Large intestine (tissue), 3 donors: ENCODE measurements at regions not wholly inside any gene's neighbourhood (a gene's known extent, or its start where the extent isn't known, plus 50 kb on each side); places are given as distances from the start of the nearest gene placed in this dataset.

Experiments
- DNase-seq, 2 donors: peaks; one replicate each; pipeline versions ENCODE4 v3.0.0 to v3.0.0-alpha.2; 2013
- H3K27ac ChIP-seq: one replicate; pipeline ENCODE4 v1.5.1; 2013; ENCODE audit warnings: low read length
- H3K27me3 ChIP-seq: 2 replicates; pipeline ENCODE4 v1.6.1; 2013; ENCODE audit warnings: low read length; ENCODE audit not compliant: control insufficient read depth, insufficient read depth
- H3K36me3 ChIP-seq: 2 replicates; pipeline ENCODE4 v1.6.1; 2013; ENCODE audit warnings: low read length; ENCODE audit not compliant: control insufficient read depth, insufficient read depth
- H3K4me1 ChIP-seq: one replicate; pipeline ENCODE4 v1.6.1; 2013; ENCODE audit warnings: low read length; ENCODE audit not compliant: control insufficient read depth, insufficient read depth
- H3K4me3 ChIP-seq: one replicate; pipeline ENCODE4 v1.5.1; 2013; ENCODE audit warnings: low read length
- H3K9me3 ChIP-seq: one replicate; pipeline ENCODE4 v1.6.1; 2013; ENCODE audit warnings: mild to moderate bottlenecking, low read depth, low read length, moderate library complexity; ENCODE audit not compliant: control insufficient read depth
- WGBS: methylation state at CpG from one replicate; pipeline ENCODE4 v1.1.5; 2013; ENCODE audit warnings: low lambda C conversion rate; ENCODE audit not compliant: insufficient coverage; 5-methylcytosine and 5-hydroxymethylcytosine counted together

DNA sequence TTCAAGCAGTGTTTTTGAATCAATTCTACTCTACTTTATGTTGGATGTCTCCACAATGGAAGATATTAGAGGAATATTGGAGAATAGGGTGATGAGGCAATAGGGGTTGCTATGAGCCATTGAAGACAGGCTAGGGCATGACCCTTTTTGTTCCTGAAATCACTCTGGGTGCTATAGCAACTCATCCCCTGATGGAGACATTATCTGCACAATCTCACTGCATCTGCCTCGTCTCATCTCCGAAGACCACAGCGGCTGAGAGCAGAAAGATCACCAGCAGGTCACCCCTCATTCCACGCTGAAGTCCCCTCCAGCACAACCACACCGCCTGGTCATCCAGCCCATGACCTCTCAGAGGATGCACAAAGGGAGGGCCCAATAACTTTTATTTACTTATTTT, 150.4 kb upstream of the TMEM132C start:
- DNase-seq = no peak
- Histone ChIP-seq H3K4me3 (no peak overlapping the region), H3K27me3 (no peaks in the 10 kb centered on the region), H3K27ac (no peak overlapping the region), H3K9me3 (no peaks in the 10 kb centered on the region), H3K36me3 (no peaks in the 10 kb centered on the region), H3K4me1 (no peaks in the 10 kb centered on the region)
- WGBS = no CpG with 5 or more reads among the region's 5 CpGs

DNA sequence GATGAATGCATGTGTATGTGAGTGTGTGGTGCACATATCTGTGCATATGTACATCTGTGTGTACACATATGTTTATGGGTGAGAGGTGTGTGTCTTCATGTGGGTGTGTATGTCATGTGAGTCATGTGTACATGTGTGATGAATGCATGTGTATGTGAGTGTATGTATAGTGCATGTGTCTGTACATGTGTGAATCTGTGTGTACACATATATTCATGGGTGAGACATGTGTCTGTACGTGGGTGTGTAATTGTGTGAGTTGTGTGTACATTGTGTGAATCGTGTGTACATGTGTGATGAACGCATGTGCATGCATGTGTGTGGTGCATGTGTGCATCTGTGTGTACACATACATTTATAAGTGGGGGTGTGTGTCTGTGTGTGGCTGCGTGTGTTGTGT, 146.9 kb upstream of the TMEM132C start:
- no CpG with 5 or more reads among the region's 4 CpGs for WGBS
- DNase-seq = no peak
- Histone ChIP-seq H3K4me3 (no peak overlapping the region), H3K27me3 (no peaks in the 10 kb centered on the region), H3K27ac (no peak overlapping the region), H3K4me1 (no peaks in the 10 kb centered on the region), H3K9me3 (no peaks in the 10 kb centered on the region), H3K36me3 (no peaks in the 10 kb centered on the region)

DNA sequence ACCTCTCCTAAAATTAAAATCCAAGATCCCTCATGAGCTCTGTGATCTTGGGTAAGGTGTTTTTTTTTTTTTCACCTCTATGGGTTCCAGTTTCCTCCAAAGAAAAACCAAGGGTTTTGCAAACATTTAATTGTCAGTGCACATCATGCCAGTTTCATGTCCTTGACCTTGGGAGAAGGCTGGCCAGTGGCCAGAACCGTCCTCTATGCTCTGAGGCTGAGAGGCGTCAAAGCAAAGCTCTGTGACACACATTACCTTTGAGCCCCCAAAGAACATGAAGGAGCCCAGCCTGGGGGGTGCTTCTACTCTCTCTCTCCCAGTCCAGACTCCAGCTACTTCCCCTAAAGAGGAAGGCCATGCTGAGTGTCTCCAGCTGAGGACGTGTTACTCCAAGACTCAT, 145.5 kb upstream of the TMEM132C start:
- no peaks in the 10 kb centered on the region for H3K4me1 ChIP-seq
- DNase-seq = no peak
- WGBS = no CpG with 5 or more reads among the region's 3 CpGs
- no peaks in the 10 kb centered on the region for H3K9me3 ChIP-seq
- no peaks in the 10 kb centered on the region for H3K27me3 ChIP-seq
- H3K36me3 ChIP-seq = no peaks in the 10 kb centered on the region
- H3K27ac ChIP-seq = no peak overlapping the region
- H3K4me3 ChIP-seq = no peak overlapping the region

DNA sequence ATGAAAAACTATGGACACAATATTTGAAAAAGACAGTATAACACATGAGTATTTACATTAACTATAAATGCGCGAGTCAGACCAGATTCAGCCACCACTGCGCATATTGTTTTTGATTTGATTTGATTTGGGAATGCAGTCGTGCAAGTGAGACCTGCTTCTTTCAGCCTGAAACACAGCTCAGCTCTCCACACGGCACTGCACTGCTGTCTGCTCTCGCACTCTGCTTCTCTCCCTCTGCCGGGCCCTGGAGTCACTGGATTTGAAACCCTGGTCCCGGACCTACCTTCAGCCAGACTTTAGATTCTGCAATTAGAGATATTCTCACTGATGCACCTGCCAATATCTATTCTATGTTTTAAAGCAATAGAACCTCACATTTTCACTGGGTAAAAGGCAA, 143.9 kb upstream of the TMEM132C start:
- Histone ChIP-seq H3K27ac (no peak overlapping the region), H3K4me3 (no peak overlapping the region), H3K36me3 (no peaks in the 10 kb centered on the region), H3K9me3 (no peaks in the 10 kb centered on the region), H3K4me1 (no peaks in the 10 kb centered on the region), H3K27me3 (no peaks in the 10 kb centered on the region)
- WGBS = no CpG with 5 or more reads among the region's 8 CpGs
- DNase-seq = no peak

DNA sequence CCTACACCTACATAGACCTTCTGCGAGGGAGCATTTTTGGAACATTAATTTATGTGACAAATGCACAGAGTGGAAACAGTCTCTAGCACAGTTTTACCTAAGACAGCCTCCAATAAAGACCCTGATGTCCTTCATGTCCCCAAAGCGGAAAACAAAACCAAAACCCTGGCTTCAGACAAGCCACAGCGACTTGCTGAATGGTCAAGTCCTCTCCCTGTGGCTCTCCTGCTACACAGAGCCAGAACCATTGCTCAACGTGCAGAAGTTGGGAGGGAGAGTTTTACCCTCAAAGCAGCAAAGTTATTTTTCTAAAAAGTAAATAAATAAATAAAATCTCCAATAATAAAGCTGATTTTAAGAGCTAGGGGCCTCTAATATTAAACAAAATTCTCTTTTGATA, 135.0 kb upstream of the TMEM132C start:
- DNase-seq = no peak
- Histone ChIP-seq H3K27ac (no peak overlapping the region), H3K9me3 (no peaks in the 10 kb centered on the region), H3K4me3 (no peak overlapping the region), H3K36me3 (no peaks in the 10 kb centered on the region), H3K4me1 (no peaks in the 10 kb centered on the region), H3K27me3 (no peaks in the 10 kb centered on the region)
- WGBS = 86% methylated on average over 1 of the region's 4 CpGs

GRCh38 chr12:128133321-128134073, 133.5 kb upstream of the TMEM132C start:
- no CpG with 5 or more reads among the region's 7 CpGs for WGBS
- DNase-seq = no peak

DNA sequence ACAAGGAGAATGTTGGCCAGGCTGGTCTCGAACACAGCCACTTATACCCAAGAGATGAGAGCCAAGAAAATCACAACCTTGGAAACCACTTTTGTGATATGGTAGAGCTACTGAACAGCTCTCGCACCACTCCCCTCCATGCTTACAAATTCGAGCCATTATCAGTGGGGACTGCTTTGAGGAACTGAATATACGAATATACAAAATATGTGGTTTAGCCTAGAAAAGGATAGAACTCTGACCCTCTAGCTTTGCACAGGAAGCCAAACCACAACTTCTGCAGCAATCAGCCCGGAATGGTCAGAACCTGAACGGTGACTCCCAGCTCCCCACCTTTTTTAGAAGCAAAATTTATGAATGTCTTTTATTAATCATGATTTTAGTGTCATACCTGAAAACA, 129.8 kb upstream of the TMEM132C start:
- no CpG with 5 or more reads among the region's 6 CpGs for WGBS
- Histone ChIP-seq H3K27me3 (no peaks in the 10 kb centered on the region), H3K4me1 (no peaks in the 10 kb centered on the region)

More at GRCh38 chr12:128133321-128134073, 133.5 kb upstream of the TMEM132C start:
- H3K27ac ChIP-seq = no peak overlapping the region
- H3K9me3 ChIP-seq = no peaks in the 10 kb centered on the region
- no peak overlapping the region for H3K4me3 ChIP-seq
- no peaks in the 10 kb centered on the region for H3K36me3 ChIP-seq
- H3K4me1 ChIP-seq = no peaks in the 10 kb centered on the region
- H3K27me3 ChIP-seq = no peaks in the 10 kb centered on the region

DNA sequence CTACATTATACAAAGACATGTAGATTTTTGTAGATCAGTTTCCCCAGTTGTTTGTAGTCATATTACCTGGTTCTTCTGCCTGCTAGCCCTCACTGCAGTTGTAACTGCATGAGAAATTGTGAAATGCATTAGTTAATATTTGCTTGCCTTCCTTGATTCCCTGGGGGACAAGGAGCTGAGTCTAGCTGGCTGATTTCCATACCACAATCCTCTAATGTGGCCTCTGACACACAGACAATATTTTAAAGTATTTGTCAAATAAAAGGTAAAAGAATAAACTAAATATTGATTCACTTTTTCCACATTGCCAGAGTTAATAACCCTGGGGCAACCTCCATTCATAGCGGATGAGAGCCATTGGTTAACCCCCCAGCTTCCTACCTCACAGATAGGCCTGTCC, 128.8 kb upstream of the TMEM132C start:
- no peak for DNase-seq
- no CpG with 5 or more reads among the region's 1 CpG for WGBS
- Histone ChIP-seq H3K4me3 (no peak overlapping the region), H3K27ac (no peak overlapping the region), H3K27me3 (no peaks in the 10 kb centered on the region), H3K4me1 (no peaks in the 10 kb centered on the region), H3K36me3 (no peaks in the 10 kb centered on the region), H3K9me3 (no peaks in the 10 kb centered on the region)

More for the DNA sequence above, 129.8 kb upstream of the TMEM132C start:
- DNase-seq = no peak
- no peaks in the 10 kb centered on the region for H3K9me3 ChIP-seq
- H3K36me3 ChIP-seq = no peaks in the 10 kb centered on the region
- H3K4me3 ChIP-seq = no peak overlapping the region
- H3K27ac ChIP-seq = no peak overlapping the region

DNA sequence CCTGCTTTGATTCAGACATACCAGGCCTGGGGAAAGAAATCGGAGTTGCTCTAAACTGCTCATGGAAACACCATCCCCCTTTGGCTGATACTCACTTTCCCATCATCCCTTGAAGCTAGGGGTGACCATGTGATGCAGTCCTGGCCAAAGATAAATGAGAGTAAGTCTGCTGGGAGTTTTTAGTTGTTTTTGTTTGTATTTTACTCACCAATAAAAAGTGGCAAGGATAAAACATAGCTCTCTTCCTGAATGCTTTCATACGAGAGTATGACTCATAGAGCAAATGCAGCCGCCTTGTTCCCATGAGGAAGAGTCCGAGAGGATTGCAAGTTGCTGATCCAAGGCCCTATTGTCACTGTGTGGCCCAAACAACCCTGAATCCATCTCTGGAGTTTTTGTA, 126.4 kb upstream of the TMEM132C start:
- no peaks in the 10 kb centered on the region for H3K9me3 ChIP-seq
- H3K36me3 ChIP-seq = no peaks in the 10 kb centered on the region
- no peak overlapping the region for H3K27ac ChIP-seq
- H3K4me3 ChIP-seq = no peak overlapping the region
- no peaks in the 10 kb centered on the region for H3K27me3 ChIP-seq
- H3K4me1 ChIP-seq = no peaks in the 10 kb centered on the region
- WGBS = no CpG with 5 or more reads among the region's 4 CpGs
- DNase-seq = no peak

DNA sequence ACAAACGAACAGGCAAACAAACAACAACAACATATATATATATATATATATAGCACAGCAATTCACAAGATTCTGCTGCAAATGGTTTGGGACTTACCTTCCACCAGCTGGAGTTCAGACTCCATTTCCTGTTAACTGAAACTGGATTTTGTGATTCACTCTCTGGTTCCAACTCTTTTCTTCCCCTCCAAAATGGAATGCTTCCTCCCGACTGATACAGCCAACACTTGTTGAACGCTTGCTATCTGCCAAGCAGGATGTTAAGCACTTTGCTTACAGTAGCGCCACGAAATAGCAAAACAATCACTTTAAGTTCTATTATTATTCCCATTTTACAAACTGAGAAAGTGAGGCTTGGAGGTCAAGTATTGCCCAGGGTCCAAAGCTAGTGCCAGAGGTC, 116.0 kb upstream of the TMEM132C start:
- Histone ChIP-seq H3K27ac (no peak overlapping the region), H3K4me1 (no peaks in the 10 kb centered on the region), H3K36me3 (no peaks in the 10 kb centered on the region), H3K9me3 (no peaks in the 10 kb centered on the region), H3K27me3 (no peaks in the 10 kb centered on the region), H3K4me3 (no peak overlapping the region)
- no peak for DNase-seq
- WGBS = 73% methylated on average over 3 of the region's 5 CpGs

DNA sequence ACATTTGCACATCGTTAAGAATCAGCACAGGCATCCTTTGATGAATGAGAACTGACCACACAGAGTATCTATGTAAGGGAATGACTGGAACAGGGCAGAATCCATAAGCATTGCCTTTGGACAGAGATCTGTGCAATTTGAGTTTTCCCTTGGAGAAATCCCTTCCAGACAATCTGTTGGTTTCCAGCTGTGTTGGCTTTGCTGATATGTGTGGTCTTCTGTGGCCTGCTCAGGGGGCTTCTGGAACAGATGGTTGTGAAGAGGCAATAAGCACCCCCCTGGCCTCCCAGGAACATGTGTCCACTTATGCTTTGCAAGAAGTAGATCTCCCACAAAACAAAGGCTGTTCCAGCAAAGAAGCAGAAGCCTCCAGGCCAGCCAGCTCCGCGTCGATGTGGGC, 111.4 kb upstream of the TMEM132C start:
- Histone ChIP-seq H3K9me3 (no peaks in the 10 kb centered on the region), H3K27me3 (no peaks in the 10 kb centered on the region), H3K27ac (no peak overlapping the region), H3K4me3 (no peak overlapping the region), H3K36me3 (no peaks in the 10 kb centered on the region), H3K4me1 (no peaks in the 10 kb centered on the region)
- WGBS = no CpG with 5 or more reads among the region's 4 CpGs
- no peak for DNase-seq
